ENCODE measurements at regions not wholly inside any gene's neighbourhood (a gene's known extent, or its start where the extent isn't known, plus 50 kb on each side); places are given as distances from the start of the nearest gene placed in this dataset.

GRCh38 chr7:106980358-106980685 lies 64.2 kb upstream of the PRKAR2B start:
- no peak for TF ChIP-seq CTCF (IDR thresholded peaks at IDR 0.05)
- no peak for TF ChIP-seq ZFX (IDR thresholded peaks at IDR 0.05; ENCODE audit: borderline replicate concordance)
